H1 (cell line): ENCODE measurements at regions not wholly inside any gene's neighbourhood (a gene's known extent, or its start where the extent isn't known, plus 50 kb on each side); places are given as distances from the start of the nearest gene placed in this dataset.

Experiments used
- TAF1 ChIP-seq: IDR thresholded peaks from 2 replicates; pipeline ENCODE4 v1.6.1; 2011; ENCODE audit warnings: mild to moderate bottlenecking, low read depth, low read length
- TF ChIP-seq, protein P1 (sequence below): fragments of 300-600 bp; sonication (generic); IDR thresholded peaks from 2 replicates; pipeline ENCODE4 v1.7.1; 2012; ENCODE audit warnings: low read length, moderate library complexity, mild to moderate bottlenecking, inconsistent platforms; ENCODE audit not compliant: insufficient replicate concordance

DNA sequence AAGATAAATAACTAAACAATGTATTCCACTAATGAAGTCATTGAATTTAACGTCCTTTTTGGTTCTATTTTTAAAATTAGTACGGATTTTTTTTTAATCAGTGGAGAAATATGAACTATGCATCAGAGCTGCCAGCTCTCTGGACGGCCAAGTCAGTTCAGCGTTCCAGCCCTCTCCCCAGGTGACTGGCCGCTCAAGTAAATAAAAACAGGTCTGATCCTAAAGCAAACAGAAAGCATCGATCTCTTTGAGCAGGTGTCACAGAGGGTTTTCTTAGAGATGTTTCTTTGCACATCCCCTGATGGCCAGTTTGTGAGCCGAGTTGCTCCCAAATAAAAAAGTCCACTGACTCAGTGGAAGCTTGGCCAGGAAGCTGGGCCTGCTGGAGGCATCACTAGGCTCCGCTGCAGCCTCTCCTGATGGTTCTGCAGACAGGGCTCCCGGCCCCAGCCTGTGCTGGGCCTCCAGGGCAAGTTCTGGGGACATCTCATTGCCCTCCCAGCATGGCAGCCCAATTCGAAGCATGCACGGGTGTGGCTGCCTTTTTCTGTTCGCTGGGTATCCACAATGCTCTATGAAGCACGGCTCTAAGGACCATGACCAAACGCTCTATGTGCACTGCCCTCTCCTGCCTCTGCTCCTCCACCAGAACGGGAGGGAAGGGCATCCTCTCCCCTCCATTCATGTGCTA is 74.7 kb upstream of the PPP2R2D start (continued):
- TF ChIP-seq, protein P1, sequence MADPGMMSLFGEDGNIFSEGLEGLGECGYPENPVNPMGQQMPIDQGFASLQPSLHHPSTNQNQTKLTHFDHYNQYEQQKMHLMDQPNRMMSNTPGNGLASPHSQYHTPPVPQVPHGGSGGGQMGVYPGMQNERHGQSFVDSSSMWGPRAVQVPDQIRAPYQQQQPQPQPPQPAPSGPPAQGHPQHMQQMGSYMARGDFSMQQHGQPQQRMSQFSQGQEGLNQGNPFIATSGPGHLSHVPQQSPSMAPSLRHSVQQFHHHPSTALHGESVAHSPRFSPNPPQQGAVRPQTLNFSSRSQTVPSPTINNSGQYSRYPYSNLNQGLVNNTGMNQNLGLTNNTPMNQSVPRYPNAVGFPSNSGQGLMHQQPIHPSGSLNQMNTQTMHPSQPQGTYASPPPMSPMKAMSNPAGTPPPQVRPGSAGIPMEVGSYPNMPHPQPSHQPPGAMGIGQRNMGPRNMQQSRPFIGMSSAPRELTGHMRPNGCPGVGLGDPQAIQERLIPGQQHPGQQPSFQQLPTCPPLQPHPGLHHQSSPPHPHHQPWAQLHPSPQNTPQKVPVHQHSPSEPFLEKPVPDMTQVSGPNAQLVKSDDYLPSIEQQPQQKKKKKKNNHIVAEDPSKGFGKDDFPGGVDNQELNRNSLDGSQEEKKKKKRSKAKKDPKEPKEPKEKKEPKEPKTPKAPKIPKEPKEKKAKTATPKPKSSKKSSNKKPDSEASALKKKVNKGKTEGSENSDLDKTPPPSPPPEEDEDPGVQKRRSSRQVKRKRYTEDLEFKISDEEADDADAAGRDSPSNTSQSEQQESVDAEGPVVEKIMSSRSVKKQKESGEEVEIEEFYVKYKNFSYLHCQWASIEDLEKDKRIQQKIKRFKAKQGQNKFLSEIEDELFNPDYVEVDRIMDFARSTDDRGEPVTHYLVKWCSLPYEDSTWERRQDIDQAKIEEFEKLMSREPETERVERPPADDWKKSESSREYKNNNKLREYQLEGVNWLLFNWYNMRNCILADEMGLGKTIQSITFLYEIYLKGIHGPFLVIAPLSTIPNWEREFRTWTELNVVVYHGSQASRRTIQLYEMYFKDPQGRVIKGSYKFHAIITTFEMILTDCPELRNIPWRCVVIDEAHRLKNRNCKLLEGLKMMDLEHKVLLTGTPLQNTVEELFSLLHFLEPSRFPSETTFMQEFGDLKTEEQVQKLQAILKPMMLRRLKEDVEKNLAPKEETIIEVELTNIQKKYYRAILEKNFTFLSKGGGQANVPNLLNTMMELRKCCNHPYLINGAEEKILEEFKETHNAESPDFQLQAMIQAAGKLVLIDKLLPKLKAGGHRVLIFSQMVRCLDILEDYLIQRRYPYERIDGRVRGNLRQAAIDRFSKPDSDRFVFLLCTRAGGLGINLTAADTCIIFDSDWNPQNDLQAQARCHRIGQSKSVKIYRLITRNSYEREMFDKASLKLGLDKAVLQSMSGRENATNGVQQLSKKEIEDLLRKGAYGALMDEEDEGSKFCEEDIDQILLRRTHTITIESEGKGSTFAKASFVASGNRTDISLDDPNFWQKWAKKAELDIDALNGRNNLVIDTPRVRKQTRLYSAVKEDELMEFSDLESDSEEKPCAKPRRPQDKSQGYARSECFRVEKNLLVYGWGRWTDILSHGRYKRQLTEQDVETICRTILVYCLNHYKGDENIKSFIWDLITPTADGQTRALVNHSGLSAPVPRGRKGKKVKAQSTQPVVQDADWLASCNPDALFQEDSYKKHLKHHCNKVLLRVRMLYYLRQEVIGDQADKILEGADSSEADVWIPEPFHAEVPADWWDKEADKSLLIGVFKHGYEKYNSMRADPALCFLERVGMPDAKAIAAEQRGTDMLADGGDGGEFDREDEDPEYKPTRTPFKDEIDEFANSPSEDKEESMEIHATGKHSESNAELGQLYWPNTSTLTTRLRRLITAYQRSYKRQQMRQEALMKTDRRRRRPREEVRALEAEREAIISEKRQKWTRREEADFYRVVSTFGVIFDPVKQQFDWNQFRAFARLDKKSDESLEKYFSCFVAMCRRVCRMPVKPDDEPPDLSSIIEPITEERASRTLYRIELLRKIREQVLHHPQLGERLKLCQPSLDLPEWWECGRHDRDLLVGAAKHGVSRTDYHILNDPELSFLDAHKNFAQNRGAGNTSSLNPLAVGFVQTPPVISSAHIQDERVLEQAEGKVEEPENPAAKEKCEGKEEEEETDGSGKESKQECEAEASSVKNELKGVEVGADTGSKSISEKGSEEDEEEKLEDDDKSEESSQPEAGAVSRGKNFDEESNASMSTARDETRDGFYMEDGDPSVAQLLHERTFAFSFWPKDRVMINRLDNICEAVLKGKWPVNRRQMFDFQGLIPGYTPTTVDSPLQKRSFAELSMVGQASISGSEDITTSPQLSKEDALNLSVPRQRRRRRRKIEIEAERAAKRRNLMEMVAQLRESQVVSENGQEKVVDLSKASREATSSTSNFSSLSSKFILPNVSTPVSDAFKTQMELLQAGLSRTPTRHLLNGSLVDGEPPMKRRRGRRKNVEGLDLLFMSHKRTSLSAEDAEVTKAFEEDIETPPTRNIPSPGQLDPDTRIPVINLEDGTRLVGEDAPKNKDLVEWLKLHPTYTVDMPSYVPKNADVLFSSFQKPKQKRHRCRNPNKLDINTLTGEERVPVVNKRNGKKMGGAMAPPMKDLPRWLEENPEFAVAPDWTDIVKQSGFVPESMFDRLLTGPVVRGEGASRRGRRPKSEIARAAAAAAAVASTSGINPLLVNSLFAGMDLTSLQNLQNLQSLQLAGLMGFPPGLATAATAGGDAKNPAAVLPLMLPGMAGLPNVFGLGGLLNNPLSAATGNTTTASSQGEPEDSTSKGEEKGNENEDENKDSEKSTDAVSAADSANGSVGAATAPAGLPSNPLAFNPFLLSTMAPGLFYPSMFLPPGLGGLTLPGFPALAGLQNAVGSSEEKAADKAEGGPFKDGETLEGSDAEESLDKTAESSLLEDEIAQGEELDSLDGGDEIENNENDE, result no peak
- TF ChIP-seq TAF1, result no peak
